ENCODE measurements at regions not wholly inside any gene's neighbourhood (a gene's known extent, or its start where the extent isn't known, plus 50 kb on each side); places are given as distances from the start of the nearest gene placed in this dataset.

DNA sequence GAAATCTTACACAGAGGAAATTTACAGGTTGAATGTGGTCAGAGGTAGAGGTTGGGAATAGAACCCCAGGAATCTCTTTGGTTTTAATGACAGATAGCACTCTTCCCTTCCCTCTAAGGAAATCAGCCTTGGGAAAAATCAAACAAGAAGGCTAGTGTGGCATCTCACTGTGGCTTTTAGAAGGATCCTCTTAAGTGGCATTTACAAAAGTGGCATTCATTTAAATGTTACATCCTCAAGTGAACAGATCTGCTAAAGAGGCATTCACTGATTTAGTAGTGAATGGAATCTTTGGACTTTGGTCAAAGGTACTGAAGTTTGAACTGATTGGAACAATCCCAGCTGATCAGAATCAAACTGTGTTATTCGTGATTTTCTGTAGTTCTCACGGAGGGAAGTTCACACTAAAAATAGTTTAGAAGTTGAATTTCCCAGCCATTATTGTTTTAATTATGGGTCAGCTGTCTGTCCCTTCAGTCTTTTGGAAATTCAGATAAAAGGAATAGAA, 136.5 kb upstream of the FN1 start:
- no peak for DNase-seq (ENCODE audit: low read depth in 2 of 2)
- H3K4me3 ChIP-seq (replicated peaks in 1 of 2; ENCODE audit: low read depth in 2 of 2, low read length in 2 of 2), result no peak overlapping the region
- TF ChIP-seq, protein P1, sequence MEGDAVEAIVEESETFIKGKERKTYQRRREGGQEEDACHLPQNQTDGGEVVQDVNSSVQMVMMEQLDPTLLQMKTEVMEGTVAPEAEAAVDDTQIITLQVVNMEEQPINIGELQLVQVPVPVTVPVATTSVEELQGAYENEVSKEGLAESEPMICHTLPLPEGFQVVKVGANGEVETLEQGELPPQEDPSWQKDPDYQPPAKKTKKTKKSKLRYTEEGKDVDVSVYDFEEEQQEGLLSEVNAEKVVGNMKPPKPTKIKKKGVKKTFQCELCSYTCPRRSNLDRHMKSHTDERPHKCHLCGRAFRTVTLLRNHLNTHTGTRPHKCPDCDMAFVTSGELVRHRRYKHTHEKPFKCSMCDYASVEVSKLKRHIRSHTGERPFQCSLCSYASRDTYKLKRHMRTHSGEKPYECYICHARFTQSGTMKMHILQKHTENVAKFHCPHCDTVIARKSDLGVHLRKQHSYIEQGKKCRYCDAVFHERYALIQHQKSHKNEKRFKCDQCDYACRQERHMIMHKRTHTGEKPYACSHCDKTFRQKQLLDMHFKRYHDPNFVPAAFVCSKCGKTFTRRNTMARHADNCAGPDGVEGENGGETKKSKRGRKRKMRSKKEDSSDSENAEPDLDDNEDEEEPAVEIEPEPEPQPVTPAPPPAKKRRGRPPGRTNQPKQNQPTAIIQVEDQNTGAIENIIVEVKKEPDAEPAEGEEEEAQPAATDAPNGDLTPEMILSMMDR (IDR thresholded peaks at IDR 0.05; ENCODE audit: low read depth, low read length), result no peak

DNA sequence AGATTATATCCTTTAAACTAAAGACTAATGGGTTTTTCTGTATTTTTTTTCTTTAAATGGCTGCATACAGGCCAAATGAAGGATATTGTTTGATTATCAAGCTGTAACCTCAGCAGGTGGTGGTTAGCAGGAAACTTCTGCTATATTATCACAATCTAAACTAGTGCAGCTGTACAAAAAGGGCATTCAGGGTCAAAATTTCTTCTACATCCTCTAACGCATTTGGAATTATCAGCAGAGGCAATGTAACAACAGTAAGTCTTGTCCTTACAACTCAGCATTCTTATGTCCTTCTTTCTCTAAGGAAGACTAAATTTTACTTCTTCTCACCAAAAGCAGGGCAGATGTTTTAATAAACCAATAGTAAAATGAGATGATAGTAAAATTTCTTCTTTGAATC, 135.8 kb upstream of the FN1 start:
- no peak overlapping the region for H3K4me3 ChIP-seq (replicated peaks in 1 of 2; ENCODE audit: low read depth in 2 of 2, low read length in 2 of 2)
- DNase-seq (ENCODE audit: low read depth in 2 of 2), result no peak
- TF ChIP-seq, protein P1 (IDR thresholded peaks at IDR 0.05; ENCODE audit: low read depth, low read length), result no peak

GRCh38 chr2:215567504-215567903, 131.6 kb upstream of the FN1 start:
- no peak overlapping the region for H3K4me3 ChIP-seq (replicated peaks in 1 of 2; ENCODE audit: low read depth in 2 of 2, low read length in 2 of 2)
- DNase-seq (ENCODE audit: low read depth in 2 of 2), result no peak
- TF ChIP-seq, protein P1 (IDR thresholded peaks at IDR 0.05; ENCODE audit: low read depth, low read length), result no peak

DNA sequence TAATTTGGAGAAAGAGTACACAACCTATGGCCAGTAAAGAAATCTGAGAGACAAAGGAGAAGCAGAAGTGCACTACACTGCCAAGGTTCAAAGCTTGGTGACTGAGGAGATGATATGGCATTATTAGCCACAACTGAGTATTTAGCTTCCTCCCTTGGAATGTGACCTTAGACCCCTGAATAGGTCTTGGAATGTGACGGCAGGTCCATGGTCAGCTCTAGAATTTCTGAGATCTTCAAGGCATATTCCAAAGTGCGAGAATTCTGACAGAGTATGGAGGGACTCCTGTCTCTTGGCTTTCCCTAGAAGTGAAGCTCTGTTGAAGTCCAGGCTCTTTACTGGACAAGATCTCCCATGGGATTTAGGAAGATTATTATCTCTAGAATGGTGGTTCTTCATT, 130.0 kb upstream of the FN1 start:
- DNase-seq (ENCODE audit: low read depth in 2 of 2), result no peak
- TF ChIP-seq, protein P1 (IDR thresholded peaks at IDR 0.05; ENCODE audit: low read depth, low read length), result no peak
- H3K4me3 ChIP-seq (replicated peaks in 1 of 2; ENCODE audit: low read depth in 2 of 2, low read length in 2 of 2), result no peak overlapping the region

GRCh38 chr2:215557701-215558100, 121.8 kb upstream of the FN1 start:
- no peak for DNase-seq (ENCODE audit: low read depth in 2 of 2)
- TF ChIP-seq, protein P1 (IDR thresholded peaks at IDR 0.05; ENCODE audit: low read depth, low read length), result no peak
- no peak overlapping the region for H3K4me3 ChIP-seq (replicated peaks in 1 of 2; ENCODE audit: low read depth in 2 of 2, low read length in 2 of 2)

DNA sequence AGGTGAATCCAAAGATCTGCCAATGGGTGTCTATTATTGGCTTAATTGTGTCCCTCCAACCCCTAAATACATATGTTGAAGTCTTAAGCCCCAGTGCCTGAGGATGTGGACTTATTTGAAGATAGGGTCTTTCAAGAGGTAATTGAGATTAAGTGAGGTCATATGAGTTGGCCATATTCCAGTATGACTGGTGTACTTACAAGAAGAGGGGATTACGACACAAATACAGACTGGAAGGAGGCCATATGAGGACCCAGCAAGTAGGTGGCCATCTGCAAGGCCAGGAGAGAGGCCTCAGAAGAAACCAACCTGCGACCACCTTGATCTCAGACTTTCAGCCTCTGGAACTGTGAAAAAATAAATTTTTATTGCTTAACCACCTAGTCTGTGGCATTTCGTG, 121.1 kb upstream of the FN1 start:
- TF ChIP-seq, protein P1 (IDR thresholded peaks at IDR 0.05; ENCODE audit: low read depth, low read length), result no peak
- DNase-seq (ENCODE audit: low read depth in 2 of 2), result peak; percentile 67 to 81

More for the DNA sequence above, 121.1 kb upstream of the FN1 start:
- H3K4me3 ChIP-seq (replicated peaks in 1 of 2; ENCODE audit: low read depth in 2 of 2, low read length in 2 of 2), result no peak overlapping the region
